ENCODE measurements at regions not wholly inside any gene's neighbourhood (a gene's known extent, or its start where the extent isn't known, plus 50 kb on each side); places are given as distances from the start of the nearest gene placed in this dataset.

- no peak for TF ChIP-seq CTCF (conservative IDR thresholded peaks at IDR 0.05)
- Histone ChIP-seq H3K4me1 (ENCODE audit: control insufficient read depth, insufficient read depth, low read length) (no peaks in the 10 kb centered on the region), H3K36me3 (ENCODE audit: control insufficient read depth, insufficient read depth, low read length) (no peaks in the 10 kb centered on the region), H3K9ac (ENCODE audit: extremely low read depth, low read length, poor library complexity, severe bottlenecking) (no peak overlapping the region), H3K9me3 (ENCODE audit: control insufficient read depth, low read length) (peaks cover 36% of the 10 kb centered on the region), H3K4me3 (ENCODE audit: low read length) (no peak overlapping the region), H3K27ac (ENCODE audit: low read depth, low read length) (no peak overlapping the region), H3K27me3 (ENCODE audit: control insufficient read depth, insufficient read depth, low read length, poor library complexity, severe bottlenecking) (no peaks in the 10 kb centered on the region)
- H3K27me3 Mint-ChIP-seq (ENCODE audit: insufficient read depth) = no peaks in the 10 kb centered on the region
- peaks cover 5% of the 10 kb centered on the region for H3K4me1 Mint-ChIP-seq
- H3K9me3 Mint-ChIP-seq = peaks cover 52% of the 10 kb centered on the region
- peaks cover 34% of the 10 kb centered on the region for H3K36me3 Mint-ChIP-seq (ENCODE audit: low read depth)
- WGBS, 2 experiments (ENCODE audit: insufficient coverage in 1 of 2, insufficient read length in 1 of 2) = 92 to 98% methylated on average over 4 to 5 of the region's 5 CpGs
- H3K4me3 Mint-ChIP-seq = no peak overlapping the region
- no peak for DNase-seq
- no peak overlapping the region for H3K27ac Mint-ChIP-seq
Observed at GRCh38 chr2:116160657-116161056, 1653.8 kb upstream of the DDX18 start.

- Mint-ChIP-seq H3K4me1 (peaks cover 5% of the 10 kb centered on the region), H3K36me3 (ENCODE audit: low read depth) (peaks cover 38% of the 10 kb centered on the region), H3K4me3 (no peak overlapping the region), H3K9me3 (peaks cover 45% of the 10 kb centered on the region), H3K27me3 (ENCODE audit: insufficient read depth) (no peaks in the 10 kb centered on the region), H3K27ac (no peak overlapping the region)
- no peak for TF ChIP-seq CTCF (conservative IDR thresholded peaks at IDR 0.05)
- DNase-seq = no peak
- Histone ChIP-seq H3K4me1 (ENCODE audit: control insufficient read depth, insufficient read depth, low read length) (no peaks in the 10 kb centered on the region), H3K4me3 (ENCODE audit: low read length) (no peak overlapping the region), H3K9me3 (ENCODE audit: control insufficient read depth, low read length) (peaks cover 28% of the 10 kb centered on the region), H3K9ac (ENCODE audit: extremely low read depth, low read length, poor library complexity, severe bottlenecking) (no peak overlapping the region), H3K27me3 (ENCODE audit: control insufficient read depth, insufficient read depth, low read length, poor library complexity, severe bottlenecking) (no peaks in the 10 kb centered on the region), H3K27ac (ENCODE audit: low read depth, low read length) (no peak overlapping the region), H3K36me3 (ENCODE audit: control insufficient read depth, insufficient read depth, low read length) (no peaks in the 10 kb centered on the region)
- 88 to 91% methylated on average over 2 of the region's 2 CpGs for WGBS, 2 experiments (ENCODE audit: insufficient coverage in 1 of 2, insufficient read length in 1 of 2)
Observed at GRCh38 chr2:116162395-116162794, 1652.1 kb upstream of the DDX18 start.

GRCh38 chr2:116167107-116167506 is 1647.4 kb upstream of the DDX18 start:
- Mint-ChIP-seq H3K4me1 (no peaks in the 10 kb centered on the region), H3K9me3 (peaks cover 50% of the 10 kb centered on the region), H3K4me3 (no peak overlapping the region)

More at GRCh38 chr2:116167107-116167506, 1647.4 kb upstream of the DDX18 start:
- Histone ChIP-seq H3K27ac (ENCODE audit: low read depth, low read length) (no peak overlapping the region), H3K4me1 (ENCODE audit: control insufficient read depth, insufficient read depth, low read length) (no peaks in the 10 kb centered on the region), H3K4me3 (ENCODE audit: low read length) (no peak overlapping the region), H3K36me3 (ENCODE audit: control insufficient read depth, insufficient read depth, low read length) (no peaks in the 10 kb centered on the region), H3K9ac (ENCODE audit: extremely low read depth, low read length, poor library complexity, severe bottlenecking) (no peak overlapping the region), H3K9me3 (ENCODE audit: control insufficient read depth, low read length) (peaks cover 32% of the 10 kb centered on the region), H3K27me3 (ENCODE audit: control insufficient read depth, insufficient read depth, low read length, poor library complexity, severe bottlenecking) (no peaks in the 10 kb centered on the region)
- no peak for DNase-seq
- Mint-ChIP-seq H3K27me3 (ENCODE audit: insufficient read depth) (no peaks in the 10 kb centered on the region), H3K27ac (no peak overlapping the region), H3K36me3 (ENCODE audit: low read depth) (peaks cover 42% of the 10 kb centered on the region)
- no peak for TF ChIP-seq CTCF (conservative IDR thresholded peaks at IDR 0.05)

All from endodermal cell (in vitro differentiated cells).